CD4-positive, alpha-beta T cell treated with Interleukin-6 at 100 ng/mL for 8 hours (primary cell): ENCODE measurements at regions not wholly inside any gene's neighbourhood (a gene's known extent, or its start where the extent isn't known, plus 50 kb on each side); places are given as distances from the start of the nearest gene placed in this dataset.
"Not testable (repeated sequence)": the region's sequence is repeated elsewhere in the genome, so short reads cannot be mapped to it uniquely, and the experiment has no call there.

Experiments
- DNase-seq: peaks from one replicate; pipeline ENCODE4 v3.0.0-alpha.2; 2020; ENCODE audit warnings: mixed read lengths, low spot score

GRCh38 chr1:14392859-14393365 is 205.6 kb upstream of the KAZN start:
- no peak for DNase-seq

- no peak for DNase-seq
Measured at GRCh38 chr1:14396100-14396499, 202.4 kb upstream of the KAZN start.

- no peak for DNase-seq
Measured at GRCh38 chr1:14403961-14404645, 194.4 kb upstream of the KAZN start.

- no peak for DNase-seq
Measured at GRCh38 chr1:14404862-14405301, 193.6 kb upstream of the KAZN start.

GRCh38 chr1:14412235-14412634 is 186.2 kb upstream of the KAZN start:
- no peak for DNase-seq

- no peak for DNase-seq
Measured at GRCh38 chr1:14413819-14414490, 184.5 kb upstream of the KAZN start.

- no peak for DNase-seq
Measured at GRCh38 chr1:14415396-14415795, 183.1 kb upstream of the KAZN start.

GRCh38 chr1:14419778-14420218 is 178.7 kb upstream of the KAZN start:
- DNase-seq, result not testable (repeated sequence)

GRCh38 chr1:14420686-14421085 is 177.8 kb upstream of the KAZN start:
- no peak for DNase-seq

- DNase-seq, result no peak
Measured at GRCh38 chr1:14421295-14421976, 177.0 kb upstream of the KAZN start.

- DNase-seq, result no peak
Measured at GRCh38 chr1:14421977-14422609, 176.4 kb upstream of the KAZN start.

- DNase-seq, result no peak
Measured at GRCh38 chr1:14424325-14425002, 174.0 kb upstream of the KAZN start.

- DNase-seq, result no peak
Measured at GRCh38 chr1:14426854-14427253, 171.6 kb upstream of the KAZN start.

- no peak for DNase-seq
Measured at GRCh38 chr1:14429577-14429976, 168.9 kb upstream of the KAZN start.

GRCh38 chr1:14432728-14433127 is 165.8 kb upstream of the KAZN start:
- not testable (repeated sequence) for DNase-seq

- no peak for DNase-seq
Measured at GRCh38 chr1:14435368-14436023, 163.0 kb upstream of the KAZN start.

- DNase-seq, result no peak
Measured at GRCh38 chr1:14437417-14437918, 161.0 kb upstream of the KAZN start.

GRCh38 chr1:14438127-14438769 is 160.2 kb upstream of the KAZN start:
- DNase-seq, result no peak

- no peak for DNase-seq
Measured at GRCh38 chr1:14439015-14439414, 159.5 kb upstream of the KAZN start.

- DNase-seq, result no peak
Measured at GRCh38 chr1:14440166-14440565, 158.3 kb upstream of the KAZN start.

- no peak for DNase-seq
Measured at GRCh38 chr1:14440731-14441130, 157.8 kb upstream of the KAZN start.
